ENCODE measurements at regions not wholly inside any gene's neighbourhood (a gene's known extent, or its start where the extent isn't known, plus 50 kb on each side); places are given as distances from the start of the nearest gene placed in this dataset.

DNA sequence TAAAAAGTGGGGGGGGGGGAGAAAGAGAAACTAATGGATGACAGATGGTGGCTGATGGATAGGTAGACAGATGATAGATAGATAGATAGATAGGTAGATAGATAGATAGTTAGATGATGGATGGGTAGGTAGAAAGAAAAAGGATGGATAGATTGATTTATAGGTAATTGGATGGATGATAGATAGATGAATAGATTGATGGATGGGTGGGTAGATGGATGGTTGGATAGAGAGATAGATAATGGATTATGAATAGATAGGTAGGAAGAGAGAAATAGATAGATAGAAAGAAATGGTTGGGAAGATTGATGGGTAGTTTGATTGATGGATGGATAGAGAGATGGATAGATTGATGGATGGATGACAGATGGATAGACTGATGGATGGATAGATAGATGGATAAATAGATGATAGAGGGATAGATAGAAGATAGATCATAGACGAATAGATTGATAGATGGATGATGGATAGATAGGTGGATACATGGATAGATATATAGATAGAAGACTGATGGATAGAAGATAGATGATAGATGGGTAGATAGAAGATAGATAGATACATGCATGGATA, 337.1 kb downstream of the C16orf95 start:
- Histone ChIP-seq H3K9me3 (no peaks in the 10 kb centered on the region), H3K27me3 (replicated peaks in 1 of 2; ENCODE audit: control insufficient read depth in 2 of 2, extremely low read depth in 1 of 2, insufficient read depth in 2 of 2, low read length in 1 of 2) (peaks cover 0 to 23% of the 10 kb centered on the region in 2 experiments), H3K36me3 (ENCODE audit: control insufficient read depth in 2 of 2, extremely low read depth in 1 of 2, insufficient read depth in 1 of 2, low read length in 1 of 2) (no peaks in the 10 kb centered on the region), H3K4me3 (ENCODE audit: control insufficient read depth in 1 of 2, extremely low read depth in 1 of 2, low read length in 1 of 2) (no peak overlapping the region), H3K27ac (ENCODE audit: low read length) (no peak overlapping the region), H3K4me1 (ENCODE audit: control insufficient read depth in 1 of 2, extremely low read depth in 1 of 2, insufficient read depth in 2 of 2, low read length in 2 of 2) (no peaks in the 10 kb centered on the region)
- H3K27me3 Mint-ChIP-seq = peaks cover 0 to 5% of the 10 kb centered on the region in 2 donors
- WGBS (ENCODE audit: insufficient coverage) = 82% methylated on average over 1 of the region's 1 CpG
- no peak overlapping the region for H3K4me3 Mint-ChIP-seq
- H3K27ac Mint-ChIP-seq = no peak overlapping the region
- ATAC-seq (replicated peaks in 1 of 4) (no peak), DNase-seq (no peak)
- CTCF ChIA-PET = interaction anchor here in 1 of 2 donors (0.7 kb wide), 1 partner anchor 82 kb away, joined by 8 read pairs; no protein-coding TSS in a partner anchor
- no peaks in the 10 kb centered on the region for H3K9me3 Mint-ChIP-seq
- POLR2A ChIA-PET = no interaction called here
- no peaks in the 10 kb centered on the region for H3K36me3 Mint-ChIP-seq
- no peaks in the 10 kb centered on the region for H3K4me1 Mint-ChIP-seq

DNA sequence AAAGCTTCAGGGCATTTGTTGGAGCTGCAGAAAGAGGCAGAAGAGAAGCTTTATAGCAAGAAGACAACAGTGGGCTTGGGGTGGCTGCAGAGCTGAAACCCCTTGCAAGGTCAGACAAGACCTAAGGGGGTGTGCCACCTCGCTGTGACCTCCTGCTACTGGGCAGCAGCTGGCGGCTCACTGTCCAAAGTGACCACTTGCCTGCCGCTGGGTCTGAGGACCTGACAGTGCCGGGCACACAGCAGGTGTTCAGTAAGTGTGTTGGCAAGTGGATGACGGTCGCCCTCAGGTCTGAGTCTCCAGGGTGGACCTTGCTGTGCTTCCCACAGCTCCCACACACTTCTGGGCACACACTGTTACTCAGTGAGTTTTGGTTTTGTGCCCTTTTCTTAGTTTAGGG, 336.5 kb downstream of the C16orf95 start:
- H3K27me3 Mint-ChIP-seq = peaks cover 0 to 3% of the 10 kb centered on the region in 2 donors
- H3K4me3 ChIP-seq (ENCODE audit: control insufficient read depth in 1 of 2, extremely low read depth in 1 of 2, low read length in 1 of 2) = no peak overlapping the region
- WGBS (ENCODE audit: insufficient coverage) = 80% methylated on average over 1 of the region's 6 CpGs

DNA sequence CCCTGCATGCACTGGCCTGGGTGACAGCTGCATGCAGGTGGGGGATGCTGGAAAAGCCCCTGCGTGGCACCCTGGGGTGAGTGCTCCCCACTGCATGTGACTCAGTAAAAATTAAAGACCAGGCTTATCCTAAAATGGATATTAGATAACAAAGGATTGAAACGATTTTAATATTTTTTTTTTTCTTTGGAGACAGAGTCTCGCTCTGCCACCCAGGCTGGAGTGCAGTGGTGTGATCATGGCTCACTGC, 334.9 kb downstream of the C16orf95 start:
- H3K4me3 Mint-ChIP-seq = no peak overlapping the region
- H3K27ac Mint-ChIP-seq = no peak overlapping the region
- no peaks in the 10 kb centered on the region for H3K36me3 Mint-ChIP-seq
- no peaks in the 10 kb centered on the region for H3K4me1 Mint-ChIP-seq
- Histone ChIP-seq H3K27me3 (replicated peaks in 1 of 2; ENCODE audit: control insufficient read depth in 2 of 2, extremely low read depth in 1 of 2, insufficient read depth in 2 of 2, low read length in 1 of 2) (peaks cover 0 to 11% of the 10 kb centered on the region in 2 experiments), H3K9me3 (no peaks in the 10 kb centered on the region), H3K4me1 (ENCODE audit: control insufficient read depth in 1 of 2, extremely low read depth in 1 of 2, insufficient read depth in 2 of 2, low read length in 2 of 2) (no peaks in the 10 kb centered on the region), H3K27ac (ENCODE audit: low read length) (no peak overlapping the region), H3K36me3 (ENCODE audit: control insufficient read depth in 2 of 2, extremely low read depth in 1 of 2, insufficient read depth in 1 of 2, low read length in 1 of 2) (no peaks in the 10 kb centered on the region), H3K4me3 (ENCODE audit: control insufficient read depth in 1 of 2, extremely low read depth in 1 of 2, low read length in 1 of 2) (no peak overlapping the region)
- no peak for DNase-seq
- 75% methylated on average over 3 of the region's 3 CpGs for whole genome bisulfite sequencing (ENCODE audit: insufficient coverage)
- CTCF ChIA-PET = no interaction called here
- ATAC-seq (replicated peaks in 1 of 4) = no peak
- peaks cover 0 to 3% of the 10 kb centered on the region in 2 donors for H3K27me3 Mint-ChIP-seq
- POLR2A ChIA-PET = no interaction called here
- no peaks in the 10 kb centered on the region for H3K9me3 Mint-ChIP-seq

More for the DNA sequence above, 336.5 kb downstream of the C16orf95 start:
- Histone ChIP-seq H3K27ac (ENCODE audit: low read length) (no peak overlapping the region), H3K4me1 (ENCODE audit: control insufficient read depth in 1 of 2, extremely low read depth in 1 of 2, insufficient read depth in 2 of 2, low read length in 2 of 2) (no peaks in the 10 kb centered on the region), H3K27me3 (replicated peaks in 1 of 2; ENCODE audit: control insufficient read depth in 2 of 2, extremely low read depth in 1 of 2, insufficient read depth in 2 of 2, low read length in 1 of 2) (peaks cover 0 to 20% of the 10 kb centered on the region in 2 experiments), H3K9me3 (no peaks in the 10 kb centered on the region), H3K36me3 (ENCODE audit: control insufficient read depth in 2 of 2, extremely low read depth in 1 of 2, insufficient read depth in 1 of 2, low read length in 1 of 2) (no peaks in the 10 kb centered on the region)
- Mint-ChIP-seq H3K9me3 (no peaks in the 10 kb centered on the region), H3K36me3 (no peaks in the 10 kb centered on the region), H3K4me1 (no peaks in the 10 kb centered on the region), H3K27ac (no peak overlapping the region), H3K4me3 (no peak overlapping the region)
- ChIA-PET CTCF (no interaction called here), POLR2A (no interaction called here)
- ATAC-seq (replicated peaks in 1 of 4) = no peak
- no peak for DNase-seq

DNA sequence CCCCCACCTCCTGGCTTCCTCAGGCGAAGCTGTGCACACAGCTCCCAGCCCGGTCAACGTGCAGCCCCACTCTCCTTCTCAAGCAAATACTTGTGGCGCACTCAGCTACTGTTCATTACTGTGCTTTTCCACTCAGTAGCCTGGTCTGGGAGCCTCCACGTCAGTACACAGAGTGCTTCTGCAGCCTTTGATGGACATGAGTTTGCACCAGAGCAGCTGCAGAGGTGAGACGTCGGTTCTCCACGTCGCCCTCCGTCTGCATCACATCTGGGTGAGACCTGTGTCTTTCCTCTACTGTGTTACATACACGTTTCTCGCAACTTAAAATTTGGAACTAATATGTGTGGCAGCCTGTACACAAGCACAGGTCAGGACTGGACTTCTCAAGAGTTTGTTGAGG, 334.3 kb downstream of the C16orf95 start:
- Mint-ChIP-seq H3K4me1 (no peaks in the 10 kb centered on the region), H3K9me3 (no peaks in the 10 kb centered on the region), H3K27ac (no peak overlapping the region), H3K4me3 (no peak overlapping the region), H3K27me3 (peaks cover 0 to 3% of the 10 kb centered on the region in 2 donors), H3K36me3 (no peaks in the 10 kb centered on the region)
- H3K27ac ChIP-seq (ENCODE audit: low read length) = no peak overlapping the region
- peaks cover 0 to 11% of the 10 kb centered on the region in 2 experiments for H3K27me3 ChIP-seq (replicated peaks in 1 of 2; ENCODE audit: control insufficient read depth in 2 of 2, extremely low read depth in 1 of 2, insufficient read depth in 2 of 2, low read length in 1 of 2)
- 89% methylated on average over 12 of the region's 12 CpGs for WGBS (ENCODE audit: insufficient coverage)
- DNase-seq (no peak), ATAC-seq (replicated peaks in 1 of 4) (no peak)
- POLR2A ChIA-PET = no interaction called here
- H3K4me3 ChIP-seq (ENCODE audit: control insufficient read depth in 1 of 2, extremely low read depth in 1 of 2, low read length in 1 of 2) = no peak overlapping the region
- CTCF ChIA-PET = no interaction called here
- no peaks in the 10 kb centered on the region for H3K36me3 ChIP-seq (ENCODE audit: control insufficient read depth in 2 of 2, extremely low read depth in 1 of 2, insufficient read depth in 1 of 2, low read length in 1 of 2)
- no peaks in the 10 kb centered on the region for H3K9me3 ChIP-seq
- H3K4me1 ChIP-seq (ENCODE audit: control insufficient read depth in 1 of 2, extremely low read depth in 1 of 2, insufficient read depth in 2 of 2, low read length in 2 of 2) = no peaks in the 10 kb centered on the region

DNA sequence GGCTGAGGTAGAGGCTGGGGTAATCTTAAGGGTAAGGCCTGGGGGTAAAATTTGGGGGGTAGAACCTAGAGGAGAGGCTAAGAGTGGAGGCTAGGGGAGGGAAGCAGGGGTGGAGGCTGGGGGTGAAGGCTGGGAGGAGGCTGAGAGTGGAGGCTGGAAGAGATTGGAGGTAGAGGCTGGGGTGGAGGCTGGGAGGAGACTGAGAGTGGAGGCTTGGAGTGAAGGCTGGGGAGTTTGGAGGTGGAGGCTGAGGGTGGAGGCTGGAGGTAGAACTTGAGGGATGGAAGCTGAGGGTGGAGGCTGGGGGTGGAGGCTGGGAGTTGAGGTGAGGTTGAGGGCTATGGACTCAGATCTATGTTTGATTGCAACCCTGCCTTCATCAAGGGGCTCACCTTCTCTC, 333.6 kb downstream of the C16orf95 start:
- H3K4me1 ChIP-seq (ENCODE audit: control insufficient read depth in 1 of 2, extremely low read depth in 1 of 2, insufficient read depth in 2 of 2, low read length in 2 of 2) = no peaks in the 10 kb centered on the region
- ATAC-seq (replicated peaks in 1 of 4) (no peak), DNase-seq (no peak)
- CTCF ChIA-PET = no interaction called here
- no peaks in the 10 kb centered on the region for H3K36me3 ChIP-seq (ENCODE audit: control insufficient read depth in 2 of 2, extremely low read depth in 1 of 2, insufficient read depth in 1 of 2, low read length in 1 of 2)
- no peak overlapping the region for H3K27ac ChIP-seq (ENCODE audit: low read length)
- no peaks in the 10 kb centered on the region for H3K9me3 Mint-ChIP-seq
- H3K27me3 Mint-ChIP-seq = peaks cover 0 to 8% of the 10 kb centered on the region in 2 donors
- H3K4me3 ChIP-seq (ENCODE audit: control insufficient read depth in 1 of 2, extremely low read depth in 1 of 2, low read length in 1 of 2) = no peak overlapping the region
- H3K27me3 ChIP-seq (replicated peaks in 1 of 2; ENCODE audit: control insufficient read depth in 2 of 2, extremely low read depth in 1 of 2, insufficient read depth in 2 of 2, low read length in 1 of 2) = peaks cover 0 to 14% of the 10 kb centered on the region in 2 experiments
- no peaks in the 10 kb centered on the region for H3K9me3 ChIP-seq
- no peak overlapping the region for H3K27ac Mint-ChIP-seq
- no peaks in the 10 kb centered on the region for H3K4me1 Mint-ChIP-seq
- POLR2A ChIA-PET = no interaction called here
- no peaks in the 10 kb centered on the region for H3K36me3 Mint-ChIP-seq
- no peak overlapping the region for H3K4me3 Mint-ChIP-seq

DNA sequence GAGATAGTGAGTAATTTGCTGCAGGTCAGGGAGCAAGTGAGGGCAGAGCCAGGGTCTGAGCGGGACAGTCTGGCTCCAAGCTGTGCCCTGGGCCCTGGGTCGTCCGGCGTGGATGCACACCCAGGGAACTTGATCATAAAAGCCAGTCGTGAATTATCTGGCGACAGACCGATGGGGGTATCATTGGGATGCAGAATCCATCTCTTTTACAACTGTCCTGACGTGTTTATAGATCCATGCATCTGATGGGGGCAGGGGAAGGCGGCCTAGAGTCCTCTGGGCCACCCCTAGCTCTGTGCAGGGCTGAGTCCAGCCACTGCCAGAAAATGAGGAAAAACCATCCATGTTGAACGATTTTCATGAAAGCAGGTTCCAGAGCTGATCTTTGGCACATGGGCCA, 332.8 kb downstream of the C16orf95 start:
- ChIA-PET CTCF (no interaction called here), POLR2A (no interaction called here)
- no peak overlapping the region for H3K27ac Mint-ChIP-seq
- H3K4me3 ChIP-seq (ENCODE audit: control insufficient read depth in 1 of 2, extremely low read depth in 1 of 2, low read length in 1 of 2) = no peak overlapping the region
- H3K27me3 ChIP-seq (replicated peaks in 1 of 2; ENCODE audit: control insufficient read depth in 2 of 2, extremely low read depth in 1 of 2, insufficient read depth in 2 of 2, low read length in 1 of 2) = peaks cover 0 to 18% of the 10 kb centered on the region in 2 experiments
- 76% methylated on average over 10 of the region's 10 CpGs for WGBS (ENCODE audit: insufficient coverage)
- ATAC-seq (replicated peaks in 1 of 4) (no peak), DNase-seq (no peak)
- H3K4me1 ChIP-seq (ENCODE audit: control insufficient read depth in 1 of 2, extremely low read depth in 1 of 2, insufficient read depth in 2 of 2, low read length in 2 of 2) = no peaks in the 10 kb centered on the region
- H3K4me3 Mint-ChIP-seq = no peak overlapping the region
- H3K36me3 Mint-ChIP-seq = no peaks in the 10 kb centered on the region
- no peaks in the 10 kb centered on the region for H3K36me3 ChIP-seq (ENCODE audit: control insufficient read depth in 2 of 2, extremely low read depth in 1 of 2, insufficient read depth in 1 of 2, low read length in 1 of 2)
- no peaks in the 10 kb centered on the region for H3K9me3 Mint-ChIP-seq
- H3K27ac ChIP-seq (ENCODE audit: low read length) = no peak overlapping the region
- no peaks in the 10 kb centered on the region for H3K9me3 ChIP-seq
- no peaks in the 10 kb centered on the region for H3K4me1 Mint-ChIP-seq
- peaks cover 0 to 13% of the 10 kb centered on the region in 2 donors for H3K27me3 Mint-ChIP-seq

DNA sequence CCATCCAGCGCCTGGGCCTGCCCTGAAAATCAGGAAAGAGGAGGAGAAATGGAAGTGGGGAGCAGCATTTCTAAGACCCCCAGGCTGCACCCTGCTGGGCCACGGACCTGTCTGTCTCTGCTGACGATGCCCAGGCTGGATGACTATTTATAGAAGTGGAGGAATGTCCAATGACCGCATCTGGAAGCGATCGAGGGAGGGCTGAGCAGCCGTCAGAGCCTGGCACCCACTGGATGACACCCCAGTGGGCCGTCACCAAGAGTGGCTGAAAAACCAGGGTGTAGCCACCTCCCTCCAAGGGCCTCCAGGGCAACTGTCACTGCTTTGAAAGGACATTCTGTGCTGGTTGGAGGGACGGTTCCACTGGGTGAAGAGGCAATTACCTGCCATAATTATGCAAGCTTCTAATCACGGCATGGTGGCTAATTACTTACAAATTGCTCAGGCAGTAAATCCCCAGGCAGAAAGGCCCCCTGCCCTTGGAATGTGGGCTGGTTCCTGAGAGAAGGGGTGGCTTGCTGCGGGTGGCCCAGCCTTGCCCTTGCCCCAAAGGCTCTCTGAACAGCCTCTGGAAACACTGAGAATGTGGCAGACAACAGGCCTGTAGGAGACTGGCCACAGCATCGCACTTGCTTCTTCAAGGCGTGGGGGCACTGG, 332.1 kb downstream of the C16orf95 start:
- H3K27ac ChIP-seq (ENCODE audit: low read length) = no peak overlapping the region
- WGBS (ENCODE audit: insufficient coverage) = 70% methylated on average over 9 of the region's 13 CpGs
- no peak overlapping the region for H3K4me3 ChIP-seq (ENCODE audit: control insufficient read depth in 1 of 2, extremely low read depth in 1 of 2, low read length in 1 of 2)
- Mint-ChIP-seq H3K36me3 (no peaks in the 10 kb centered on the region), H3K9me3 (no peaks in the 10 kb centered on the region), H3K27me3 (peaks cover 0 to 14% of the 10 kb centered on the region in 2 donors), H3K27ac (no peak overlapping the region), H3K4me1 (no peaks in the 10 kb centered on the region), H3K4me3 (no peak overlapping the region)
- no peaks in the 10 kb centered on the region for H3K36me3 ChIP-seq (ENCODE audit: control insufficient read depth in 2 of 2, extremely low read depth in 1 of 2, insufficient read depth in 1 of 2, low read length in 1 of 2)
- DNase-seq = no peak
- H3K4me1 ChIP-seq (ENCODE audit: control insufficient read depth in 1 of 2, extremely low read depth in 1 of 2, insufficient read depth in 2 of 2, low read length in 2 of 2) = no peaks in the 10 kb centered on the region
- no peaks in the 10 kb centered on the region for H3K9me3 ChIP-seq
- peaks cover 0 to 21% of the 10 kb centered on the region in 2 experiments for H3K27me3 ChIP-seq (replicated peaks in 1 of 2; ENCODE audit: control insufficient read depth in 2 of 2, extremely low read depth in 1 of 2, insufficient read depth in 2 of 2, low read length in 1 of 2)
- no peak for ATAC-seq (replicated peaks in 1 of 4)
- ChIA-PET POLR2A (no interaction called here), CTCF (no interaction called here)

All from T-cell (primary cell).